ENCODE measurements at regions not wholly inside any gene's neighbourhood (a gene's known extent, or its start where the extent isn't known, plus 50 kb on each side); places are given as distances from the start of the nearest gene placed in this dataset.
"Not testable (repeated sequence)": the region's sequence is repeated elsewhere in the genome, so short reads cannot be mapped to it uniquely, and the experiment has no call there.

GRCh38 chr13:73310366-73310765 is 251.6 kb downstream of the KLF5 start:
- TF ChIP-seq CTCF (IDR thresholded peaks at IDR 0.05; ENCODE audit: extremely low read depth, insufficient read depth, missing control alignments) = no peak
- in situ Hi-C loops (cut with MboI; ENCODE audit: low pct_unique_long_range_greater_than_20kb, low sequenced_read_pairs, unreplicated experiment) = no loop called here
- no peak for DNase-seq (ENCODE audit: low spot score)

GRCh38 chr13:73307481-73307880 is 248.7 kb downstream of the KLF5 start:
- DNase-seq (ENCODE audit: low spot score) = no peak
- in situ Hi-C loops (cut with MboI; ENCODE audit: low pct_unique_long_range_greater_than_20kb, low sequenced_read_pairs, unreplicated experiment) = no loop called here
- no peak for TF ChIP-seq CTCF (IDR thresholded peaks at IDR 0.05; ENCODE audit: extremely low read depth, insufficient read depth, missing control alignments)

- DNase-seq (ENCODE audit: low spot score) = no peak
- no peak for TF ChIP-seq CTCF (IDR thresholded peaks at IDR 0.05; ENCODE audit: extremely low read depth, insufficient read depth, missing control alignments)
- in situ Hi-C loops (cut with MboI; ENCODE audit: low pct_unique_long_range_greater_than_20kb, low sequenced_read_pairs, unreplicated experiment) = no loop called here
These were observed 247.9 kb downstream of the KLF5 start for GRCh38 chr13:73306688-73307087.

GRCh38 chr13:73304442-73304841 is 245.6 kb downstream of the KLF5 start:
- no peak for DNase-seq (ENCODE audit: low spot score)
- TF ChIP-seq CTCF (IDR thresholded peaks at IDR 0.05; ENCODE audit: extremely low read depth, insufficient read depth, missing control alignments) = no peak
- in situ Hi-C loops (cut with MboI; ENCODE audit: low pct_unique_long_range_greater_than_20kb, low sequenced_read_pairs, unreplicated experiment) = no loop called here

GRCh38 chr13:73303851-73304250 is 245.0 kb downstream of the KLF5 start:
- in situ Hi-C loops (cut with MboI; ENCODE audit: low pct_unique_long_range_greater_than_20kb, low sequenced_read_pairs, unreplicated experiment) = no loop called here
- TF ChIP-seq CTCF (IDR thresholded peaks at IDR 0.05; ENCODE audit: extremely low read depth, insufficient read depth, missing control alignments) = no peak
- DNase-seq (ENCODE audit: low spot score) = no peak

GRCh38 chr13:73301622-73302021 is 242.8 kb downstream of the KLF5 start:
- in situ Hi-C loops (cut with MboI; ENCODE audit: low pct_unique_long_range_greater_than_20kb, low sequenced_read_pairs, unreplicated experiment); DNase-seq (ENCODE audit: low spot score): not testable (repeated sequence)

GRCh38 chr13:73300718-73301425 is 242.1 kb downstream of the KLF5 start:
- no peak for TF ChIP-seq CTCF (IDR thresholded peaks at IDR 0.05; ENCODE audit: extremely low read depth, insufficient read depth, missing control alignments)
- in situ Hi-C loops (cut with MboI; ENCODE audit: low pct_unique_long_range_greater_than_20kb, low sequenced_read_pairs, unreplicated experiment) = no loop called here
- DNase-seq (ENCODE audit: low spot score) = no peak
